ENCODE measurements at regions not wholly inside any gene's neighbourhood (a gene's known extent, or its start where the extent isn't known, plus 50 kb on each side); places are given as distances from the start of the nearest gene placed in this dataset.

- TF ChIP-seq, protein P1, sequence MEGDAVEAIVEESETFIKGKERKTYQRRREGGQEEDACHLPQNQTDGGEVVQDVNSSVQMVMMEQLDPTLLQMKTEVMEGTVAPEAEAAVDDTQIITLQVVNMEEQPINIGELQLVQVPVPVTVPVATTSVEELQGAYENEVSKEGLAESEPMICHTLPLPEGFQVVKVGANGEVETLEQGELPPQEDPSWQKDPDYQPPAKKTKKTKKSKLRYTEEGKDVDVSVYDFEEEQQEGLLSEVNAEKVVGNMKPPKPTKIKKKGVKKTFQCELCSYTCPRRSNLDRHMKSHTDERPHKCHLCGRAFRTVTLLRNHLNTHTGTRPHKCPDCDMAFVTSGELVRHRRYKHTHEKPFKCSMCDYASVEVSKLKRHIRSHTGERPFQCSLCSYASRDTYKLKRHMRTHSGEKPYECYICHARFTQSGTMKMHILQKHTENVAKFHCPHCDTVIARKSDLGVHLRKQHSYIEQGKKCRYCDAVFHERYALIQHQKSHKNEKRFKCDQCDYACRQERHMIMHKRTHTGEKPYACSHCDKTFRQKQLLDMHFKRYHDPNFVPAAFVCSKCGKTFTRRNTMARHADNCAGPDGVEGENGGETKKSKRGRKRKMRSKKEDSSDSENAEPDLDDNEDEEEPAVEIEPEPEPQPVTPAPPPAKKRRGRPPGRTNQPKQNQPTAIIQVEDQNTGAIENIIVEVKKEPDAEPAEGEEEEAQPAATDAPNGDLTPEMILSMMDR (IDR thresholded peaks at IDR 0.05), result no peak
- TF ChIP-seq ZFX (IDR thresholded peaks at IDR 0.05; ENCODE audit: borderline replicate concordance), result no peak
These were observed 73.5 kb downstream of the BUB3 start for GRCh38 chr10:123227706-123228105.
